ENCODE measurements at regions not wholly inside any gene's neighbourhood (a gene's known extent, or its start where the extent isn't known, plus 50 kb on each side); places are given as distances from the start of the nearest gene placed in this dataset.

DNA sequence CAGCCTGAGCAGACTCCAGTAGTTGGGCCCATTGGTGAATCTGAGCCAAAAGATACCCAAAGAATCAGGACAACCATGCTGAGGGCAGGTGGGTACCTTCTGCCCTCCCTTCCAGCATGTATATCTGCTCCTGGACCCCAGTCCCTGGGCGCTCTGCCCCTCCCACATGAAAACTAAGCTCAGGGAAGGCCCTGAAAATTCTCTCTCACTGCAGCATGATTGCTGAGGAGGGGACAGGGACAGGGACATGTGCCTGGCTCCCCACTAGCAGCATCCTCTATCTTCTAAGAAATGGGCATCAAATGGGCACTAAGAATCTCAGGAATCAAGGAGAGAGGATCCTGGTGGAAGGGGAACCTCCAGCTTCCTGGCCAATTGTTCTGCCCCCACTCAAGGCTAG lies 446.0 kb downstream of the MATN1 start:
- FAIRE-seq = no peak
- H3K4me3 Mint-ChIP-seq (ENCODE audit: unreplicated experiment) = no peak overlapping the region
- no peaks in the 10 kb centered on the region for H3K36me3 ChIP-seq (ENCODE audit: insufficient read depth, low read length)

DNA sequence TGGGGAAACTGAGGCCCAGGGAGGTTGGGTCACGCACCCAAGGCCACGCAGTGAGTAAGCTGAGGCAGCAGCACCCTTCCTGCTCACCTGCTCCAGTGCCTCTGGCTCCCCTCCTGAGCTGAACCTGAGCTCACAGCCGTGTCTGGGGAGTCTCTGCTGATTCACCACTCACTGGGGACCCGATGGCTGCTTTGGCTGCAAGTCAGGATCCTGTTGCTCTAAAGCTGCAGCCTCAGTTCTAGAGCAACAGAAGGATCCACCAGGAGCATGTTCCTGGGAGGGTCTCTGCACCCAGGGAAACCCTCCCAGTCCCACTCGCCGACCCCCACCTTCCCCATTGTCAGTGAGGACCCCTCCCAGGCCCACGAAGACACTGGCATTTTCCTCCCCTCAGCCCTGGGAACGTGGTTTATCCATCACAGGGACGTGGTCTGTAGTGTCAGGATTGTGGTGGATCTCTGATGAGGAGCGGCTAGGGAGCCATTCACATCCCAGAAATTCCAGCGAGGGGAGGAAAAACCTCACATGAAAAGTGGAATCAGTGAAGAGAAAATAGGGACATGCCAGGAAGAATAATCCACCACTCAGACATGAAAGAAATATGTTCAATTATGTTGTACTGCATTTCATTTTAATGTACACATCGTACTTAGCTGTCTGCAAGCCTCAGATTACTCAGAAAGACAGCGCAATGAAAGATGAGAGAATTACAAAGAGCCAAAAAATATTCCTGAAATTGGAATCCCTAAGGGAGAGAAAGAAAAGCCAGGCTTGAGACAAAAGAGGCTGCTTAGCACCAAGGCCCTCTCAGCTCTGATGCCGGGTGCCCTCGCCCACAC lies 447.2 kb downstream of the MATN1 start:
- peaks cover 3% of the 10 kb centered on the region for H3K4me1 Mint-ChIP-seq (ENCODE audit: low read depth, unreplicated experiment)
- no peak overlapping the region for H3K4me3 Mint-ChIP-seq (ENCODE audit: unreplicated experiment)
- no peaks in the 10 kb centered on the region for H3K4me1 ChIP-seq (ENCODE audit: insufficient read depth, low read length)
- no peaks in the 10 kb centered on the region for H3K36me3 ChIP-seq (ENCODE audit: insufficient read depth, low read length)
- no peaks in the 10 kb centered on the region for H3K36me3 Mint-ChIP-seq (ENCODE audit: low read depth, unreplicated experiment)
- H3K27me3 ChIP-seq (ENCODE audit: insufficient read depth, low read length) = no peaks in the 10 kb centered on the region
- H3K9ac ChIP-seq (ENCODE audit: low read length) = no peak overlapping the region
- DNase-seq (ENCODE audit: low read depth) (no peak), FAIRE-seq (no peak)
- no peak overlapping the region for H3K27ac Mint-ChIP-seq (ENCODE audit: unreplicated experiment)
- no peaks in the 10 kb centered on the region for H3K79me2 ChIP-seq (ENCODE audit: insufficient read depth, low read length)
- H3K4me2 ChIP-seq (ENCODE audit: low read length) = no peak overlapping the region
- no peak overlapping the region for H2AFZ ChIP-seq (ENCODE audit: low read depth, low read length)
- TF ChIP-seq EZH2 (IDR thresholded peaks at IDR 0.05; ENCODE audit: insufficient read depth, low read length) = no peak
- TF ChIP-seq, protein P1, sequence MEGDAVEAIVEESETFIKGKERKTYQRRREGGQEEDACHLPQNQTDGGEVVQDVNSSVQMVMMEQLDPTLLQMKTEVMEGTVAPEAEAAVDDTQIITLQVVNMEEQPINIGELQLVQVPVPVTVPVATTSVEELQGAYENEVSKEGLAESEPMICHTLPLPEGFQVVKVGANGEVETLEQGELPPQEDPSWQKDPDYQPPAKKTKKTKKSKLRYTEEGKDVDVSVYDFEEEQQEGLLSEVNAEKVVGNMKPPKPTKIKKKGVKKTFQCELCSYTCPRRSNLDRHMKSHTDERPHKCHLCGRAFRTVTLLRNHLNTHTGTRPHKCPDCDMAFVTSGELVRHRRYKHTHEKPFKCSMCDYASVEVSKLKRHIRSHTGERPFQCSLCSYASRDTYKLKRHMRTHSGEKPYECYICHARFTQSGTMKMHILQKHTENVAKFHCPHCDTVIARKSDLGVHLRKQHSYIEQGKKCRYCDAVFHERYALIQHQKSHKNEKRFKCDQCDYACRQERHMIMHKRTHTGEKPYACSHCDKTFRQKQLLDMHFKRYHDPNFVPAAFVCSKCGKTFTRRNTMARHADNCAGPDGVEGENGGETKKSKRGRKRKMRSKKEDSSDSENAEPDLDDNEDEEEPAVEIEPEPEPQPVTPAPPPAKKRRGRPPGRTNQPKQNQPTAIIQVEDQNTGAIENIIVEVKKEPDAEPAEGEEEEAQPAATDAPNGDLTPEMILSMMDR (IDR thresholded peaks at IDR 0.05; ENCODE audit: insufficient read depth, low read depth, low read length) = no peak
- no peak overlapping the region for H3K27ac ChIP-seq (ENCODE audit: low read depth, low read length)
- peaks cover 49% of the 10 kb centered on the region for H3K27me3 Mint-ChIP-seq (ENCODE audit: low read depth, unreplicated experiment)
- no peaks in the 10 kb centered on the region for H4K20me1 ChIP-seq (ENCODE audit: insufficient read depth, low read length)
- no peaks in the 10 kb centered on the region for H3K9me3 Mint-ChIP-seq (ENCODE audit: unreplicated experiment)
- no peak overlapping the region for H3K4me3 ChIP-seq (ENCODE audit: insufficient read depth, low read depth, low read length)
- no peaks in the 10 kb centered on the region for H3K9me3 ChIP-seq (ENCODE audit: insufficient read depth, low read depth, low read length)

More for the DNA sequence above, 446.0 kb downstream of the MATN1 start:
- no peak overlapping the region for H2AFZ ChIP-seq (ENCODE audit: low read depth, low read length)
- no peaks in the 10 kb centered on the region for H3K27me3 ChIP-seq (ENCODE audit: insufficient read depth, low read length)
- no peaks in the 10 kb centered on the region for H3K4me1 ChIP-seq (ENCODE audit: insufficient read depth, low read length)
- Mint-ChIP-seq H3K9me3 (ENCODE audit: unreplicated experiment) (no peaks in the 10 kb centered on the region), H3K4me1 (ENCODE audit: low read depth, unreplicated experiment) (peaks cover 3% of the 10 kb centered on the region), H3K27ac (ENCODE audit: unreplicated experiment) (no peak overlapping the region), H3K36me3 (ENCODE audit: low read depth, unreplicated experiment) (no peaks in the 10 kb centered on the region), H3K27me3 (ENCODE audit: low read depth, unreplicated experiment) (peaks cover 40% of the 10 kb centered on the region)
- TF ChIP-seq, protein P1 (IDR thresholded peaks at IDR 0.05; ENCODE audit: insufficient read depth, low read depth, low read length) = no peak
- TF ChIP-seq EZH2 (IDR thresholded peaks at IDR 0.05; ENCODE audit: insufficient read depth, low read length) = no peak
- no peak overlapping the region for H3K9ac ChIP-seq (ENCODE audit: low read length)
- no peaks in the 10 kb centered on the region for H3K9me3 ChIP-seq (ENCODE audit: insufficient read depth, low read depth, low read length)
- no peak overlapping the region for H3K27ac ChIP-seq (ENCODE audit: low read depth, low read length)
- no peaks in the 10 kb centered on the region for H3K79me2 ChIP-seq (ENCODE audit: insufficient read depth, low read length)
- no peak for DNase-seq (ENCODE audit: low read depth)
- no peak overlapping the region for H3K4me3 ChIP-seq (ENCODE audit: insufficient read depth, low read depth, low read length)
- H4K20me1 ChIP-seq (ENCODE audit: insufficient read depth, low read length) = no peaks in the 10 kb centered on the region
- H3K4me2 ChIP-seq (ENCODE audit: low read length) = no peak overlapping the region
